Mesothelial cell of epicardium (in vitro differentiated cells): ENCODE measurements at regions not wholly inside any gene's neighbourhood (a gene's known extent, or its start where the extent isn't known, plus 50 kb on each side); places are given as distances from the start of the nearest gene placed in this dataset.

Experiments used
- DNase-seq, 2 experiments: peaks; one replicate each; pipeline ENCODE4 v3.0.0; 2021; ENCODE audit warnings: low spot score in 2 of 2; ENCODE audit not compliant: unreplicated experiment in 2 of 2
- H3K27ac Mint-ChIP-seq: 2 replicates; pipeline ENCODE4 v1.8.0; 2021; ENCODE audit warnings: mixed read lengths
- H3K27me3 Mint-ChIP-seq: 2 replicates; pipeline ENCODE4 v1.8.0; 2021; ENCODE audit warnings: low read depth, mixed read lengths
- H3K36me3 Mint-ChIP-seq: 2 replicates; pipeline ENCODE4 v1.8.0; 2021; ENCODE audit warnings: mixed read lengths
- H3K4me1 Mint-ChIP-seq: 2 replicates; pipeline ENCODE4 v1.8.0; 2021; ENCODE audit warnings: mixed read lengths
- H3K4me3 Mint-ChIP-seq: 2 replicates; pipeline ENCODE4 v1.8.0; 2021; ENCODE audit warnings: mild to moderate bottlenecking, moderate library complexity, mixed read lengths
- H3K9me3 Mint-ChIP-seq: 2 replicates; pipeline ENCODE4 v1.8.0; 2021; ENCODE audit warnings: mixed read lengths
- TF ChIP-seq, protein P1 (sequence below): fragments of 200-600 bp; sonication (generic); IDR thresholded peaks from one replicate; pipeline ENCODE4 v1.5.0; 2021; ENCODE audit warnings: antibody characterized with exemption; ENCODE audit not compliant: unreplicated experiment

DNA sequence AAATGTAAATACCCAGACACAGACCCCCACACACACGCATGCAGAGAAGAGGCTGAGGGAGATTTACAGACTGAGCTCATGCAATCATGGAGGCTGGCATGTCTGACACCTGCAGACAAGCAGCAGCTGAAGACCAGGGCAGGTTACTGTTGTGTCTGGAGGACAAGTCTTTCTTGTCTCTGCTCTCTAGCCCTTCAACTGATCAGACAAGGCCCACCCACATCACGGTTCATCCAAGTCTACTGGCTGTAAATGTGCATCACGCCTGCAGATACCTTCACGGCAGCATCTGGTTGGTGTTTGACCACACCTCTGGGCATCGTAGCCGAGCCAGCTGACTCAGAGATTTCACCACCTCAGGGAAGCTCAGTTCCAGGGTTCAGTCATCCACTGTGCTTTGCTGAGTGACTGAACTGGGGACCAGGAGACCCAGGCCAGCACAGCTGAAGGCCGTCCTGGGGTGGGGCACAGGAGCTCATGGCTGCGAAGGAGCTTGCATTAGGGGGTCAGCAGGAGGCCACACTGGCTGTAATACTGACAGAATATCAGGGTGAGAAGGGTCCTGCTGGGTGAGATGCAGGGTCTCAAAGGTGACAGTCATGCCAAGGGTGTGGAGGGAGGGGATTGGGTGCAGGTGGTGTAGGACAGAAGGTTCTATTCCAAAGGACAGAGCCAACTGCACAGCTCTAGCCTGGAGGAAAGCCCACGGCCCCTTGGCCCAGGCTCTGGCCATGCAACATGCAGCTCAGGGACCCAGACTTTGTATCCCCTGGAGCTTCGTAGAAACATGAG, 304.9 kb downstream of the BRD1 start:
- H3K9me3 Mint-ChIP-seq = no peaks in the 10 kb centered on the region
- DNase-seq = no peak
- no peaks in the 10 kb centered on the region for H3K36me3 Mint-ChIP-seq
- H3K4me1 Mint-ChIP-seq = no peaks in the 10 kb centered on the region
- peaks cover 8% of the 10 kb centered on the region for H3K27me3 Mint-ChIP-seq
- no peak overlapping the region for H3K27ac Mint-ChIP-seq
- H3K4me3 Mint-ChIP-seq = no peak overlapping the region
- TF ChIP-seq, protein P1, sequence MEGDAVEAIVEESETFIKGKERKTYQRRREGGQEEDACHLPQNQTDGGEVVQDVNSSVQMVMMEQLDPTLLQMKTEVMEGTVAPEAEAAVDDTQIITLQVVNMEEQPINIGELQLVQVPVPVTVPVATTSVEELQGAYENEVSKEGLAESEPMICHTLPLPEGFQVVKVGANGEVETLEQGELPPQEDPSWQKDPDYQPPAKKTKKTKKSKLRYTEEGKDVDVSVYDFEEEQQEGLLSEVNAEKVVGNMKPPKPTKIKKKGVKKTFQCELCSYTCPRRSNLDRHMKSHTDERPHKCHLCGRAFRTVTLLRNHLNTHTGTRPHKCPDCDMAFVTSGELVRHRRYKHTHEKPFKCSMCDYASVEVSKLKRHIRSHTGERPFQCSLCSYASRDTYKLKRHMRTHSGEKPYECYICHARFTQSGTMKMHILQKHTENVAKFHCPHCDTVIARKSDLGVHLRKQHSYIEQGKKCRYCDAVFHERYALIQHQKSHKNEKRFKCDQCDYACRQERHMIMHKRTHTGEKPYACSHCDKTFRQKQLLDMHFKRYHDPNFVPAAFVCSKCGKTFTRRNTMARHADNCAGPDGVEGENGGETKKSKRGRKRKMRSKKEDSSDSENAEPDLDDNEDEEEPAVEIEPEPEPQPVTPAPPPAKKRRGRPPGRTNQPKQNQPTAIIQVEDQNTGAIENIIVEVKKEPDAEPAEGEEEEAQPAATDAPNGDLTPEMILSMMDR = no peak

DNA sequence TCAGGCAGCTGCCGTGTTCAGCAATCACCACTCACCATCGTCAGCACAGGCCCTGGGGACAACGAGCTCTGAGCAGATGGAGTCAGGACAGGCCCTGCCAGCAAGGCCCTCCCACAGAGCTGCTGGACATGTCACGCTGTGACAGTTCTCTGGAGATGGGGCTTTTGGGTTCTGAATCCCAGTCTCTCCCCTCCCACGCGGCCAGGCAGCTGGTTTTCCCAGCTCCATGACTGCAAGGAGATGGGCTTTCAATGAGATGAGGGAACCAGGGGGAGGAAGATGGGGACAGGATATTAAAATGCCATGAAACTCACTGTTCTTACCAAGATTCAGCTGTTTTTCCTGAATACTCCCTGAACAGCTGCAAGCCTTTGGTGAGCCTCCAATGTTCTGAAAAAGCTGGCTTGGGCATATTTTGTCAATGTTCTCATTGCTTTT, 305.9 kb downstream of the BRD1 start:
- DNase-seq = no peak
- H3K36me3 Mint-ChIP-seq = no peaks in the 10 kb centered on the region
- peaks cover 5% of the 10 kb centered on the region for H3K27me3 Mint-ChIP-seq
- H3K9me3 Mint-ChIP-seq = no peaks in the 10 kb centered on the region
- no peaks in the 10 kb centered on the region for H3K4me1 Mint-ChIP-seq
- TF ChIP-seq, protein P1 = no peak
- no peak overlapping the region for H3K4me3 Mint-ChIP-seq
- H3K27ac Mint-ChIP-seq = no peak overlapping the region

DNA sequence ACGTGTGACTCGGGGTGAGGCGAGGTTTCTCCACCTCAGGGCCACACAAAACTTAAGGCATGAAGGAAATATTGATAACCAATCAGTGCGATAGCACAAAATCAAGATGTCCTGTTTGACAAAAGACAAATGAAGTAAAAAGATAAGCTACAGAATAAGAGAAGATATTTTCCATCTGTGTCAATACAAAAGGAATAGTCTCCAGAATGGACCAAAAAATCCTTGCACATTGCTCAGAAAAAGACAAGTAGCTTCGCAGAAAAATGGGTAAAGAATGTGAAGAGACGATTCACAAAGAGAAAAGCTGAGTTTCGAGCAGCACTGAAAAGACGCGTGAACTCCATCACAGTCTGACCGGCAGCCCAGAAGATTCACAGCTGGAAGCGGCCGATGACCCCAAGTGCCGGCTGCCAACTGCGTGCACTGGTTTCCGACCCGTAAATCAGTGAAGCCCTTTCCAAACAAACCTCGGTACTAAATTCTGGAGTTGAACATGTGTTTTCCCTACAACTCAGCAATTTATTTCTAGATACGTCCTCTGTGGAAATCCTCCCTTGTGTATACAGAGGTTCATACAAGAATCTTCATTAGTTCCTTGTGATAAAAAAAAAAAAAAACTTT, 308.4 kb downstream of the BRD1 start:
- Mint-ChIP-seq H3K4me1 (no peaks in the 10 kb centered on the region), H3K27me3 (peaks cover 11% of the 10 kb centered on the region), H3K9me3 (no peaks in the 10 kb centered on the region), H3K36me3 (no peaks in the 10 kb centered on the region), H3K27ac (no peak overlapping the region), H3K4me3 (no peak overlapping the region)
- TF ChIP-seq, protein P1 = no peak
- DNase-seq = no peak

DNA sequence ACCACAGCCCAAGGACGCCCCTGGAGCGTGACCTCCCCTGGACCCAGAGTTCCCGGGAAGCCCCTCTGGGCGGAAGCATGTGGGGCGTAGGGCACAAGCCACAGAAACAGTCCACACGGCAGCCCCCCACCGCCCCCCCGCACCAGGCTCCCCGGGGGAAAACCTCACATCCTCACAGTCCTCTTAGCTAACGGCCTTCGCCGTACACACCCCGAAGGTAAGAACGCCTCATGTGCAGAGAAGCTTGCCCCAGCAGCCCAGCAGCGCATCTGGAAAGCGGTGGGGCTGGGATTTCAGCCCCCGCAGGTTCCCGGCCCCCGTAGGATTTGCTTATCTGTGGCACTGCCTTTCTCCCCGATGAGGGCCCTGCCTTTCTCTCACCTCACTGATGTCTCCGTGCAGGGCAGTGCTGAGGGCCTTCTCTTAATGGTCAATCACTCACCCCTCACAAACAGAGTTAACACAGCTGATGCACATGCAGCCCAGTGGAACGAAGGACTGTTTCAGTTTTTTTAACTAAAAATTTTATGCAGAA, 309.2 kb downstream of the BRD1 start:
- DNase-seq = no peak
- H3K27me3 Mint-ChIP-seq = peaks cover 19% of the 10 kb centered on the region
- no peak overlapping the region for H3K27ac Mint-ChIP-seq
- TF ChIP-seq, protein P1 = no peak
- no peak overlapping the region for H3K4me3 Mint-ChIP-seq
- H3K36me3 Mint-ChIP-seq = no peaks in the 10 kb centered on the region
- no peaks in the 10 kb centered on the region for H3K4me1 Mint-ChIP-seq
- no peaks in the 10 kb centered on the region for H3K9me3 Mint-ChIP-seq

DNA sequence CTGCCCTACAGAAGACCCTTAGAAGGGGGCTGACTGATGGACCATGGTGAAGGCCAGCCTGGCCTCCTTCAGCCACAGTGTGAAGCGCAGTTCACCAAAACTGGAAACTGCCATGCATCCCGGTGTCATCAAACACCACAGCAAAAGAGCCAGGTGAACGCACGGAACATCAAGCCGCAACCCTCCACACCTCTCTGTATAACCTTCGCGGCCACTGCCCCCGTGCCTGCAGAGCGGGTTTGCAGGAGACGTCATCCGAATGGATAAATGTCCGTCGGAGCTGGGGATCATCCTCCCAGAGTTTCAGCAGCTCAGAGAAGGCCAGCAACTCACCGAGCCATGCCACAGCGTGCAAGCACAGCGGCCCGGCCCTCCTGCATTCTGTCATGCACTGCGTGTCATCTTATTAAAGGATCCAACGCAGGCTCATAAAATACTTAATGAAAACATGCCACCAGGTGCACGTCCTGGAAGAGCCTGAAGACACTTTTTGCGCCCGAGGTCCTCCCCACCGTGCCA, 309.9 kb downstream of the BRD1 start:
- TF ChIP-seq, protein P1 = no peak
- H3K9me3 Mint-ChIP-seq = no peaks in the 10 kb centered on the region
- no peak overlapping the region for H3K4me3 Mint-ChIP-seq
- no peak overlapping the region for H3K27ac Mint-ChIP-seq
- DNase-seq = no peak
- no peaks in the 10 kb centered on the region for H3K4me1 Mint-ChIP-seq
- H3K36me3 Mint-ChIP-seq = no peaks in the 10 kb centered on the region
- H3K27me3 Mint-ChIP-seq = peaks cover 25% of the 10 kb centered on the region
